ENCODE measurements at regions not wholly inside any gene's neighbourhood (a gene's known extent, or its start where the extent isn't known, plus 50 kb on each side); places are given as distances from the start of the nearest gene placed in this dataset.

- peaks cover 0 to 5% of the 10 kb centered on the region in 2 donors for H3K27me3 ChIP-seq
- no peak overlapping the region for H3K4me3 ChIP-seq
- intact Hi-C loops (cut with DNase I) = loop anchor here in 1 of 2 donors (10.0 kb wide), 1 partner anchor 217 kb away; no protein-coding TSS in a partner anchor
- no peaks in the 10 kb centered on the region for H3K9me3 ChIP-seq
- WGBS (ENCODE audit: insufficient coverage, low coverage, low lambda C conversion rate, missing lambda C conversion rate) = 88% methylated on average over 4 of the region's 16 CpGs
- DNase-seq (no peak), ATAC-seq (no peak)
- no peak overlapping the region for H3K27ac ChIP-seq
- TF ChIP-seq POLR2A (IDR thresholded peaks at IDR 0.05) = no peak
- no peaks in the 10 kb centered on the region for H3K4me1 ChIP-seq
- H3K36me3 ChIP-seq = no peaks in the 10 kb centered on the region
These were observed 78.4 kb upstream of the FOXP4 start for GRCh38 chr6:41467627-41468404.

DNA sequence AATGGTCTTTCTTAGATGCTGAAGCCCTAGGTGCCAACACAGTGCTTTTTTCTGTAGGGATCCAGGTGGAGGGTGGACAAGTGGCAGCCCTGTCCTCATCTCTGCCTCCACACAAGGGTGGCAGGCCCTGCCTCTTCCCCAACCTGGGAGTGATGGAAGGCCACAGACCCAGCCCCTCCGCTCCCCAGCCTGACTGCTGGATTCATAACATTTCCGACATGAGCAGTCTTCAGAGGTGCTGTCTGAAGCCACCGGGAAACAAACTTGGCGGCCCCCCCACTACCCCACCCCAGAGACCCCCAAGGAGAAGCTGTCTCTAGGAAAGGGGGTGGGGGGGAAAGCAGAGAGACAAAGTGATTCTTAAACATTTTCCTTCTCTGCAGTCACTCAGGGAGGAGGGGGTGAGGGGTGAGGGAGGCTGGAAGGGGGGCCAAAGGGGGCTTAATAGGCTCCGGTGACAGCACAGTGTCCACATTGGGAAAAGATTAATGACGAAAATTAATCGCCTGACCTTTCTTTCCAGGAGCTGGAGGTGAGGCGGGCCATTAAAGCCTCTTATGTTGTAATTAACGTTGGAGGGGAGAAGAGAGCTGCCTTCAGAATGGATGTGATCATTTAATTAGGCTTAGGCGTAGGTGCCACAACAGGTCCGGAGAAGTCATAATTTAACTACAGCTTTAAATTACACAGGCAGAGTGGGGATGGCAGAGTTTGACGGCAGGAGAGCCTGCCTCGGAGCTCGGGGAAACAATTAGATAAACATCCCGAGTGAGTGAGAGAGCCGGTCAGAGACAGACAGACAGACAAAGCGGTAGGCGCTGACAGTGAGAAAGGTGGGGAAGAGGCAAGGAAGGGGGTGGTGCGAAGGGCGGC, 76.8 kb upstream of the FOXP4 start:
- 27% methylated on average over 17 of the region's 20 CpGs for WGBS (ENCODE audit: insufficient coverage, low coverage, low lambda C conversion rate, missing lambda C conversion rate)
- Histone ChIP-seq H3K27ac (no peak overlapping the region), H3K4me1 (no peaks in the 10 kb centered on the region), H3K27me3 (peaks cover 0 to 5% of the 10 kb centered on the region in 2 donors), H3K4me3 (no peak overlapping the region), H3K36me3 (no peaks in the 10 kb centered on the region), H3K9me3 (no peaks in the 10 kb centered on the region)
- no peak for DNase-seq
- no peak for ATAC-seq
- TF ChIP-seq CTCF (IDR thresholded peaks at IDR 0.05) = no peak
- intact Hi-C loops (cut with DNase I) = loop anchor here in 1 of 2 donors (10.0 kb wide), 1 partner anchor 215 kb away; no protein-coding TSS in a partner anchor

GRCh38 chr6:41470029-41470330, 76.2 kb upstream of the FOXP4 start:
- H3K27me3 ChIP-seq = peaks cover 0 to 5% of the 10 kb centered on the region in 2 donors
- intact Hi-C loops (cut with DNase I) = no loop called here
- ATAC-seq (peak in 2 of 4 donors; percentile 17 to 33), DNase-seq (no peak)
- no peak overlapping the region for H3K27ac ChIP-seq
- 9% methylated on average over 9 of the region's 23 CpGs for WGBS (ENCODE audit: insufficient coverage, low coverage, low lambda C conversion rate, missing lambda C conversion rate)
- H3K9me3 ChIP-seq = no peaks in the 10 kb centered on the region
- TF ChIP-seq CTCF (IDR thresholded peaks at IDR 0.05) = no peak
- TF ChIP-seq POLR2A (IDR thresholded peaks at IDR 0.05) = no peak
- H3K36me3 ChIP-seq = no peaks in the 10 kb centered on the region
- H3K4me3 ChIP-seq = no peak overlapping the region
- H3K4me1 ChIP-seq = no peaks in the 10 kb centered on the region

GRCh38 chr6:41470331-41471063, 75.7 kb upstream of the FOXP4 start:
- H3K4me1 ChIP-seq = no peaks in the 10 kb centered on the region
- no peak overlapping the region for H3K4me3 ChIP-seq
- no peak for TF ChIP-seq CTCF (IDR thresholded peaks at IDR 0.05)
- no peak for TF ChIP-seq POLR2A (IDR thresholded peaks at IDR 0.05)

More at GRCh38 chr6:41470331-41471063, 75.7 kb upstream of the FOXP4 start:
- Histone ChIP-seq H3K9me3 (no peaks in the 10 kb centered on the region), H3K36me3 (no peaks in the 10 kb centered on the region), H3K27ac (no peak overlapping the region), H3K27me3 (peaks cover 0 to 5% of the 10 kb centered on the region in 2 donors)
- ATAC-seq = peak in 2 of 4 donors; percentile 43 to 72
- 14% methylated on average over 23 of the region's 62 CpGs for WGBS (ENCODE audit: insufficient coverage, low coverage, low lambda C conversion rate, missing lambda C conversion rate)
- peak in 1 of 3 donors; percentile 44 for DNase-seq
- intact Hi-C loops (cut with DNase I) = no loop called here
